Right atrium auricular region (tissue), 2 donors: ENCODE measurements at regions not wholly inside any gene's neighbourhood (a gene's known extent, or its start where the extent isn't known, plus 50 kb on each side); places are given as distances from the start of the nearest gene placed in this dataset.

ENCODE experiments used
- DNase-seq: peaks from one replicate; pipeline ENCODE4 v3.0.0-alpha.2; 2019; ENCODE audit warnings: low spot score
- H3K27ac ChIP-seq, 2 donors: fragments of 200-600 bp; sonication (generic); 1 replicate in 1 of 2; 2 replicates in 1 of 2; pipeline ENCODE4 v1.5.1; 2016 to 2019
- H3K27me3 ChIP-seq, 2 donors: fragments of 200-600 bp; sonication (generic); one replicate each; pipeline versions ENCODE4 v1.5.1 to v1.6.0; 2017 to 2019
- H3K36me3 ChIP-seq: fragments of 200-600 bp; sonication (generic); one replicate; pipeline ENCODE4 v1.5.1; 2016
- H3K4me1 ChIP-seq, 2 donors: fragments of 200-600 bp; sonication (generic); one replicate each; pipeline versions ENCODE4 v1.5.1 to v1.6.0; 2017 to 2019
- H3K4me3 ChIP-seq, 2 donors: fragments of 200-600 bp; sonication (generic); 1 replicate in 1 of 2; 2 replicates in 1 of 2; pipeline ENCODE4 v1.5.1; 2017 to 2019; ENCODE audit warnings: mild to moderate bottlenecking in 1 of 2, moderate library complexity in 1 of 2
- H3K9me3 ChIP-seq, 2 donors: fragments of 200-600 bp; sonication (generic); one replicate each; pipeline ENCODE4 v1.5.1; 2019
- TF ChIP-seq, protein P1 (sequence below), 2 donors: fragments of 200-600 bp; sonication (generic); IDR thresholded peaks; one replicate each; pipeline ENCODE4 v1.5.1; 2019; ENCODE audit warnings: antibody characterized with exemption in 2 of 2

DNA sequence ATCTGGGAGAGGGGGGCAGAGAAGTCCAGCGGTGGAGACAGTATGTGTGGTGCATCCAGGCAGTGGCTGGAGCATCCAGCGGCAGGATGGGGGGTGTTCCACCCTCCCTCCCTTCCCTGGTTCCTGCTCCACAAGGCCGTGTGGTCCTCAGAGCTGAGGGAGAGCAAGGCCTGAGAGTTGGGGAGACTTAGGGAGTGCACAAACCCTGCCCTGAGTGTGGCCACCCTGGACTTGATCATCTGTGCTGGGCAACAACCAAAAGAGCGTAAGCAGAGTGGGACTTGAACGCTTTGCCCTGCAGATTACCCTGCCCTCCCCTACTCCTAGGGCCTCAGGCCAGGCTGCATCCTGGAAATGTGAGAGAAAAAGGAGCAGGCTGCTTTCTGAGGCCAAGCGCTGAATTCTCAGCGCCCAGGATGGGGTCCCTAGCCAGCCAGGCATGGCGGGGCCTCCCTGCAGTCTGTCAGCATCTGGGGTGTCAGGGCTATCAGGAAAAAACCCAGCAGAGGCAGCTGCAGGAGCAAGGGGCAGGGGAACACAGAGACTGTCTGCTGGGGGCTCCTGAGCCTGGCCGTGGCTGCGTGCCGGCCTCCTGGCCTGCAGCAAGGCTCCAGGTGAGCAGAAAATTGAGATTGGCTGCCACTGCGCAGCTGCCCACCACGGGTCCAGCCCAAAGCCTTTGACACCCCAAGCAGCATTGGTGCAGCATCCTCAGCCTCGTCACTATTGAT is 266.2 kb downstream of the NPHP4 start:
- Histone ChIP-seq H3K36me3 (no peaks in the 10 kb centered on the region), H3K9me3 (no peaks in the 10 kb centered on the region), H3K27me3 (no peaks in the 10 kb centered on the region), H3K27ac (no peak overlapping the region), H3K4me3 (no peak overlapping the region), H3K4me1 (peaks cover 0 to 7% of the 10 kb centered on the region in 2 donors)
- TF ChIP-seq, protein P1, sequence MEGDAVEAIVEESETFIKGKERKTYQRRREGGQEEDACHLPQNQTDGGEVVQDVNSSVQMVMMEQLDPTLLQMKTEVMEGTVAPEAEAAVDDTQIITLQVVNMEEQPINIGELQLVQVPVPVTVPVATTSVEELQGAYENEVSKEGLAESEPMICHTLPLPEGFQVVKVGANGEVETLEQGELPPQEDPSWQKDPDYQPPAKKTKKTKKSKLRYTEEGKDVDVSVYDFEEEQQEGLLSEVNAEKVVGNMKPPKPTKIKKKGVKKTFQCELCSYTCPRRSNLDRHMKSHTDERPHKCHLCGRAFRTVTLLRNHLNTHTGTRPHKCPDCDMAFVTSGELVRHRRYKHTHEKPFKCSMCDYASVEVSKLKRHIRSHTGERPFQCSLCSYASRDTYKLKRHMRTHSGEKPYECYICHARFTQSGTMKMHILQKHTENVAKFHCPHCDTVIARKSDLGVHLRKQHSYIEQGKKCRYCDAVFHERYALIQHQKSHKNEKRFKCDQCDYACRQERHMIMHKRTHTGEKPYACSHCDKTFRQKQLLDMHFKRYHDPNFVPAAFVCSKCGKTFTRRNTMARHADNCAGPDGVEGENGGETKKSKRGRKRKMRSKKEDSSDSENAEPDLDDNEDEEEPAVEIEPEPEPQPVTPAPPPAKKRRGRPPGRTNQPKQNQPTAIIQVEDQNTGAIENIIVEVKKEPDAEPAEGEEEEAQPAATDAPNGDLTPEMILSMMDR (IDR thresholded peaks at IDR 0.05), result no peak
- no peak for DNase-seq

DNA sequence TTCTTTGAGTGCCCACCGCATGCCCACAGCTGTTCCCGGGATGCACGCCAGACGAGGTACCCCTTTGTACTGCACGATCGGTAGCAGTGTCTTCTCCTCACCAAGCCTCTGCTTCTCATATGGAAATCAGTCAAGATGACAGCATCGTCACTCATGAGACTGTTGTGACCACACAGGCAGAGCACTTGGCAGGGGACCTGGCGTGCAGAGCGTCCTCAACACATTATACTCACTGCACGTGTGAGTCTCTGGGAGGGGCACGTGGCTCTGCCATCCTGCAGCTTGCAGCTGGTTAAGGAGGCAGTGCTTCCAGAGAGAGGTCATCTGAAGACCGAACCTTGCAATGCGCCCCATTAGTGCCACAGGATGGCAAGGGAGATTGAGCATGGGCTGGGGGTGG is 266.8 kb downstream of the NPHP4 start:
- DNase-seq, result no peak

DNA sequence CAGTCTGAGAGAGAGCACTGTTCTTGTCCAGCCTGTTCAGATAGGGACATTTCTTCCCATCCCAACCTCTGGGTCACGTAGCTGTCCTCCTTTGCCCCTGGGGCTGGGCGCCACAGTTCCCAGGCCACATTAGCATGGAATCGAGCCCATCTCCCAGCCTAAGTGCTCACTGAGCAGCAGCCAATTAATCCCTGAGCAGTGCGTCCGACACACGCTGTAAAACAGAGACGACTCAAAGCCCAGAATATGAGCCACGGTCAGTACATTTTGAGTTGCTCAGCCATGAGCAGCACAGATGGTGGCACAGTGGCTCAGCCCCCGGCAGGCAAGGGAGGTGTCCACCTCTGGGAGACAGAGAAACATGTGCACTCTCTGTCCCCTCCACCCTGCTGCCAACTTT is 267.4 kb downstream of the NPHP4 start:
- no peak overlapping the region for H3K27ac ChIP-seq
- no peaks in the 10 kb centered on the region for H3K27me3 ChIP-seq
- no peak for DNase-seq
- no peak overlapping the region for H3K4me3 ChIP-seq
- H3K9me3 ChIP-seq, result no peaks in the 10 kb centered on the region
- peaks cover 0 to 7% of the 10 kb centered on the region in 2 donors for H3K4me1 ChIP-seq
- H3K36me3 ChIP-seq, result no peaks in the 10 kb centered on the region
- TF ChIP-seq, protein P1 (IDR thresholded peaks at IDR 0.05), result no peak

More for the DNA sequence above, 266.8 kb downstream of the NPHP4 start:
- Histone ChIP-seq H3K4me3 (no peak overlapping the region), H3K27ac (no peak overlapping the region), H3K36me3 (no peaks in the 10 kb centered on the region), H3K27me3 (no peaks in the 10 kb centered on the region), H3K4me1 (peaks cover 0 to 7% of the 10 kb centered on the region in 2 donors), H3K9me3 (no peaks in the 10 kb centered on the region)
- TF ChIP-seq, protein P1 (IDR thresholded peaks at IDR 0.05), result no peak

DNA sequence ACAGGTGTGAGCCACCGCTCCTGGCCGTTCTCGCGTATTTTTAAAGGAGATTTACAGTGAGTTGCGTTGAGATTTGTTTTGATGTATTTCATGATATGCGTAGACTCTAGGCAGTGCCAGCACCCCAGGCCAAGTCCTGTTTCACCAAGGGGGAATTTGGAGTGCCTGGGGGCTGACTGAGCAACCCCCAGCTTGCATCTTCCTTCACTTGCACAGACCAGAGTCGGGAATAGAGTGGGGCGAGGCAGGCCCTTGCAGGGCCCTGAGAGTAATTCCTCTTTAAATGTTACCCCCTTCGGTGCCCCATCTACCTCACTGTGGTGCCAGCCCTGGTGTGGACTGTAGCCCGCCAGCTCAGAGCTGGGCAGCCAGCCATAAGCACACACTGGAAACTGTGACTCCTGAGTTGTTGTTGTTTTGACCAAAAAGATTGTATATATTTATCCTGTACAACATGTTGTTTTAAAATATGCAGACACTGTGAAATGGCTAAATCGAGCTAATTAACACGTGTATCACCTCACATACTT is 269.5 kb downstream of the NPHP4 start:
- Histone ChIP-seq H3K4me1 (peaks cover 0 to 7% of the 10 kb centered on the region in 2 donors), H3K27me3 (no peaks in the 10 kb centered on the region), H3K36me3 (no peaks in the 10 kb centered on the region), H3K4me3 (no peak overlapping the region), H3K27ac (no peak overlapping the region), H3K9me3 (no peaks in the 10 kb centered on the region)
- TF ChIP-seq, protein P1 (IDR thresholded peaks at IDR 0.05), result no peak
- DNase-seq, result no peak

DNA sequence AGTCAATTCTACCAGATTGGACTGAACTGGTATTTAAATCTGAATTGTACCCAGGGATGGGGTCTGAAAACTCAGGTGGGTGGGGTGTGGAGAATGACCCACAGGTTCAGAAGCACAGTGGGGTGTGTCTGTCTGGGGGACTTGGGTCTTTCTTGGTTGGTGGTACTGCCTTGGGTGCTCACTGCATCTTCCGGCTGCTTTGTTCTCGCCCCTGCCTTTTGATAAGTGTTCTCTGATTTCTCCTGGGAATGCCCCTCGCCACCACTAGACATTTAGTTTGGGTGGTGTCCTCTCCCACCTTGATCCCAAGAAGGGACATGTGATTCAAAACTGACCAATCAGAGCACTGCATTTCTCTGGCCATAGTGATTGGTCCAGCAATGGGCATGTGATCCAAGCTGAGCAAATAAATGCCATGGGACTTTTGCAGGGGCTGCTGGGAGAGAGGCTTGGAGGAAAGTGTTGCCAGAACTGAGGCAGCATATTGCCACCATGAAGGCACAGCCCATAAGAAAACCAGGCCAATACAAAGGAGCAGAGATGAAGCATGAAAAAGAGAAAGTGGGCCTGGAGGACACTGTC is 270.5 kb downstream of the NPHP4 start:
- no peaks in the 10 kb centered on the region for H3K27me3 ChIP-seq

More for the DNA sequence above, 270.5 kb downstream of the NPHP4 start:
- Histone ChIP-seq H3K27ac (no peak overlapping the region), H3K9me3 (no peaks in the 10 kb centered on the region), H3K36me3 (no peaks in the 10 kb centered on the region), H3K4me3 (no peak overlapping the region), H3K4me1 (peaks cover 0 to 7% of the 10 kb centered on the region in 2 donors)
- TF ChIP-seq, protein P1 (IDR thresholded peaks at IDR 0.05), result no peak
- DNase-seq, result no peak
